CD14-positive monocyte (primary cell): ENCODE measurements at regions not wholly inside any gene's neighbourhood (a gene's known extent, or its start where the extent isn't known, plus 50 kb on each side); places are given as distances from the start of the nearest gene placed in this dataset.

Source experiments
- DNase-seq, 3 donors: peaks; one replicate each; pipeline ENCODE4 v3.0.0-alpha.2; 2011 to 2022
- H2AFZ ChIP-seq: 2 replicates; pipeline ENCODE4 v1.6.0; 2012; ENCODE audit warnings: mild to moderate bottlenecking, low read depth, low read length, inconsistent platforms; ENCODE audit not compliant: insufficient read depth, poor library complexity, severe bottlenecking
- H3K27ac ChIP-seq, 2 donors: 1 replicate in 1 of 2; 2 replicates in 1 of 2; pipeline ENCODE4 v1.5.1; 2012 to 2013; ENCODE audit warnings: low read length in 2 of 2, control low read depth in 1 of 2, inconsistent platforms in 1 of 2, low read depth in 1 of 2, mild to moderate bottlenecking in 1 of 2
- H3K27me3 ChIP-seq, 2 donors: one replicate each; pipeline versions ENCODE4 v1.6.0 to v1.6.1; 2011 to 2013; ENCODE audit warnings: low read length in 2 of 2; ENCODE audit not compliant: control insufficient read depth in 2 of 2, insufficient read depth in 2 of 2
- H3K36me3 ChIP-seq, 2 donors: replicated peaks in 1 of 2; 1 replicate in 1 of 2; 2 replicates in 1 of 2; pipeline versions ENCODE4 v1.5.1 to v1.6.1; 2012 to 2013; ENCODE audit warnings: low read length in 2 of 2, control low read depth in 1 of 2, inconsistent platforms in 1 of 2, mild to moderate bottlenecking in 1 of 2; ENCODE audit not compliant: insufficient read depth in 2 of 2, control insufficient read depth in 1 of 2
- H3K4me1 ChIP-seq, 2 donors: 1 replicate in 1 of 2; 2 replicates in 1 of 2; pipeline versions ENCODE4 v1.5.1 to v1.6.1; 2012 to 2013; ENCODE audit warnings: low read length in 2 of 2, control low read depth in 1 of 2, inconsistent platforms in 1 of 2, mild to moderate bottlenecking in 1 of 2, moderate library complexity in 1 of 2; ENCODE audit not compliant: insufficient read depth in 2 of 2, control insufficient read depth in 1 of 2
- H3K4me2 ChIP-seq: replicated peaks from 2 replicates; pipeline ENCODE3; 2012; ENCODE audit warnings: low read length, moderate library complexity, mild to moderate bottlenecking; ENCODE audit not compliant: poor library complexity, severe bottlenecking; ENCODE audit errors: extremely low read depth
- H3K4me3 ChIP-seq, 3 experiments: fragments of 200-600 bp in 1 of 3; sonication (generic) in 1 of 3; replicated peaks in 1 of 3; 1 replicate in 2 of 3; 2 replicates in 1 of 3; pipeline ENCODE4 v1.5.1; 2011 to 2013; ENCODE audit warnings: low read length in 3 of 3, mild to moderate bottlenecking in 3 of 3, control low read depth in 2 of 3, low read depth in 2 of 3, inconsistent platforms in 1 of 3, moderate library complexity in 1 of 3
- H3K79me2 ChIP-seq: 2 replicates; pipeline ENCODE4 v1.6.0; 2012; ENCODE audit warnings: mild to moderate bottlenecking, control low read depth, inconsistent platforms, low read length, moderate library complexity; ENCODE audit not compliant: insufficient read depth
- H3K9ac ChIP-seq: 2 replicates; pipeline ENCODE4 v1.6.0; 2017; ENCODE audit warnings: low read length, mild to moderate bottlenecking; ENCODE audit not compliant: insufficient read depth, poor library complexity, severe bottlenecking
- H3K9me3 ChIP-seq, 2 donors: replicated peaks in 1 of 2; 1 replicate in 1 of 2; 2 replicates in 1 of 2; pipeline versions ENCODE4 v1.5.1 to v1.6.1; 2012 to 2013; ENCODE audit warnings: low read length in 2 of 2, control low read depth in 1 of 2; ENCODE audit not compliant: control insufficient read depth in 1 of 2, insufficient read depth in 1 of 2
- H4K20me1 ChIP-seq: 2 replicates; pipeline ENCODE4 v1.6.0; 2012; ENCODE audit warnings: mild to moderate bottlenecking, low read length, control low read depth, moderate library complexity; ENCODE audit not compliant: insufficient read depth
- H3K27ac Mint-ChIP-seq, 7 donors: one replicate each; pipeline ENCODE4 v1.8.0; 2020; ENCODE audit warnings: mild to moderate bottlenecking in 7 of 7, mixed read lengths in 7 of 7, moderate library complexity in 6 of 7, inconsistent platforms in 2 of 7
- H3K27me3 Mint-ChIP-seq, 3 donors: one replicate each; pipeline ENCODE4 v1.8.0; 2021 to 2022; ENCODE audit warnings: low read depth in 3 of 3, mild to moderate bottlenecking in 3 of 3, mixed read lengths in 3 of 3, moderate library complexity in 3 of 3, inconsistent platforms in 1 of 3
- H3K36me3 Mint-ChIP-seq, 2 donors: one replicate each; pipeline ENCODE4 v1.8.0; 2020; ENCODE audit warnings: mixed read lengths in 2 of 2, inconsistent platforms in 1 of 2, mild to moderate bottlenecking in 1 of 2
- H3K4me1 Mint-ChIP-seq: one replicate; pipeline ENCODE4 v1.8.0; 2020; ENCODE audit warnings: mild to moderate bottlenecking, mixed read lengths
- H3K4me3 Mint-ChIP-seq, 2 donors: one replicate each; pipeline ENCODE4 v1.8.0; 2020; ENCODE audit warnings: mild to moderate bottlenecking in 2 of 2, mixed read lengths in 2 of 2, moderate library complexity in 1 of 2
- H3K9me3 Mint-ChIP-seq, 7 donors: one replicate each; pipeline ENCODE4 v1.8.0; 2020 to 2022; ENCODE audit warnings: mixed read lengths in 7 of 7, mild to moderate bottlenecking in 6 of 7, moderate library complexity in 6 of 7, inconsistent platforms in 2 of 7
- WGBS: methylation state at CpG from one replicate; pipeline ENCODE4 v1.1.5; 2013; ENCODE audit warnings: missing lambda C conversion rate; ENCODE audit not compliant: insufficient coverage; 5-methylcytosine and 5-hydroxymethylcytosine counted together
- intact Hi-C, 2 donors: fragments of 100-400 bp; cut with micrococcal nuclease; formaldehyde crosslinking; loops; one replicate each; pipeline versions ENCODE4 v1.15.0 to v1.15.1; 2023
- TF ChIP-seq, protein P1 (sequence below): fragments of 200-600 bp; IDR thresholded peaks from one replicate; pipeline ENCODE4 v1.8.0; 2022; ENCODE audit warnings: antibody characterized with exemption, mild to moderate bottlenecking

DNA sequence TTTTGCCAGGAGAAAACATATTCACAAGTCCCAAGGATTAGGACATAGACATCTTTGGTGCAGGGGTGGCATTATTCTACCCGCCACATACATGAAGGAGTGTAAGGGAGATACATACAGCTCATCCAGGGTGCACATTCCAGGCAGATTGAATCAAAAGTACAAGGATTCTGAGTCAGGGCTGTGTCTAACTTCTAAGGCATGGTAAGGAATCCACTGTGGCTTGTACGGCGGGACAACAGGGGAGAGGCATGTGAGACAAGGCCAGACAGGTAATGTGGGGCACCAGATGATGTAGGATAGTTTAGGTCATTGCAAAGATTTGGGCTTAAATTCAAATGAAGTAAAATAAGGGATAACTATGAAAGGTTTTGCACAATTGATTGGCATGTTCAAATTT is 780.9 kb downstream of the C6orf118 start:
- Histone ChIP-seq H3K9ac (no peak overlapping the region), H4K20me1 (no peaks in the 10 kb centered on the region), H3K27me3 (no peaks in the 10 kb centered on the region), H3K36me3 (no peaks in the 10 kb centered on the region), H3K79me2 (no peaks in the 10 kb centered on the region), H3K27ac (no peak overlapping the region), H3K4me1 (no peaks in the 10 kb centered on the region), H3K4me2 (no peak overlapping the region), H3K4me3 (no peak overlapping the region), H3K9me3 (peaks cover 35 to 45% of the 10 kb centered on the region in 2 donors), H2AFZ (no peak overlapping the region)
- no peak overlapping the region for H3K4me3 Mint-ChIP-seq
- no peaks in the 10 kb centered on the region for H3K27me3 Mint-ChIP-seq
- 93% methylated on average over 2 of the region's 3 CpGs for WGBS
- H3K27ac Mint-ChIP-seq: no peak overlapping the region
- TF ChIP-seq, protein P1, sequence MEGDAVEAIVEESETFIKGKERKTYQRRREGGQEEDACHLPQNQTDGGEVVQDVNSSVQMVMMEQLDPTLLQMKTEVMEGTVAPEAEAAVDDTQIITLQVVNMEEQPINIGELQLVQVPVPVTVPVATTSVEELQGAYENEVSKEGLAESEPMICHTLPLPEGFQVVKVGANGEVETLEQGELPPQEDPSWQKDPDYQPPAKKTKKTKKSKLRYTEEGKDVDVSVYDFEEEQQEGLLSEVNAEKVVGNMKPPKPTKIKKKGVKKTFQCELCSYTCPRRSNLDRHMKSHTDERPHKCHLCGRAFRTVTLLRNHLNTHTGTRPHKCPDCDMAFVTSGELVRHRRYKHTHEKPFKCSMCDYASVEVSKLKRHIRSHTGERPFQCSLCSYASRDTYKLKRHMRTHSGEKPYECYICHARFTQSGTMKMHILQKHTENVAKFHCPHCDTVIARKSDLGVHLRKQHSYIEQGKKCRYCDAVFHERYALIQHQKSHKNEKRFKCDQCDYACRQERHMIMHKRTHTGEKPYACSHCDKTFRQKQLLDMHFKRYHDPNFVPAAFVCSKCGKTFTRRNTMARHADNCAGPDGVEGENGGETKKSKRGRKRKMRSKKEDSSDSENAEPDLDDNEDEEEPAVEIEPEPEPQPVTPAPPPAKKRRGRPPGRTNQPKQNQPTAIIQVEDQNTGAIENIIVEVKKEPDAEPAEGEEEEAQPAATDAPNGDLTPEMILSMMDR: no peak
- no peaks in the 10 kb centered on the region for H3K4me1 Mint-ChIP-seq
- intact Hi-C loops: no loop called here
- H3K36me3 Mint-ChIP-seq: no peaks in the 10 kb centered on the region
- peaks cover 3 to 23% (median 9%) of the 10 kb centered on the region in 7 donors for H3K9me3 Mint-ChIP-seq
- no peak for DNase-seq

DNA sequence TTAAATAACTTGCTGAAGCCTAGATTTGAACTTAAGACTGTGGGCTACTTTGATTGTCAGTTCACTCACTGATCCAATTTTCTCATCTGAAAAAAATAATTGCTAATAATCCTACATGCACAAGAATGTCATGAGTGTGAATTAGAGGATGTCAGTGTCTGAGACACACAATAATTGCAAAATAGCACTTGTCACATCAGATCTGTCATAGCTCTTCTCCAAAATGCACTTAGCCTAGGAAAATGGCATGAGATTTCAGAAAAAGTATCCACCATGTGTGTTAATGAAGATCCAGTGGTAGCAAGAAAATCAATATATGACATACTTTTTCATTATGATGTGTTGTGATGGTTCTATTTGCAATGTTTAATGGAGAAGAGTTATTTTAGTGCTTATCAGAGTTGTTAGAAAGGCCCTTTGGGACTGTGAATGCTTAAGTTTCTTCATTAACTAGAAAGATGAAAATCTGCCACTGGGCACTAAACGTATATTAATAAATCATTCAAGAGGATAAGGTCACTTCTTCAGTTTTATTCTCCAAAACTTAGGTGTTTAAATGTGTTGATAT is 786.2 kb downstream of the C6orf118 start:
- no CpG with 5 or more reads among the region's 1 CpG for WGBS
- TF ChIP-seq, protein P1: no peak
- H3K9me3 Mint-ChIP-seq: peaks cover 9 to 30% (median 13%) of the 10 kb centered on the region in 7 donors

More for the DNA sequence above, 786.2 kb downstream of the C6orf118 start:
- Mint-ChIP-seq H3K27me3 (no peaks in the 10 kb centered on the region), H3K36me3 (no peaks in the 10 kb centered on the region), H3K4me3 (no peak overlapping the region), H3K27ac (no peak overlapping the region), H3K4me1 (no peaks in the 10 kb centered on the region)
- no peaks in the 10 kb centered on the region for H3K27me3 ChIP-seq
- no peak overlapping the region for H3K27ac ChIP-seq
- H4K20me1 ChIP-seq: no peaks in the 10 kb centered on the region
- intact Hi-C loops: no loop called here
- no peaks in the 10 kb centered on the region for H3K36me3 ChIP-seq
- no peaks in the 10 kb centered on the region for H3K4me1 ChIP-seq
- no peaks in the 10 kb centered on the region for H3K79me2 ChIP-seq
- no peak overlapping the region for H3K4me3 ChIP-seq
- peaks cover 32 to 39% of the 10 kb centered on the region in 2 donors for H3K9me3 ChIP-seq
- no peak overlapping the region for H3K9ac ChIP-seq
- DNase-seq: no peak
- no peak overlapping the region for H3K4me2 ChIP-seq
- H2AFZ ChIP-seq: no peak overlapping the region
